PC-3 (cell line): ENCODE measurements at regions not wholly inside any gene's neighbourhood (a gene's known extent, or its start where the extent isn't known, plus 50 kb on each side); places are given as distances from the start of the nearest gene placed in this dataset.

Experiments used
- ATAC-seq: fragments of 200-7000 bp; cut with Tn5 transposase; 2 replicates; pipeline ENCODE4 v1.9.1; 2020; ENCODE audit warnings: mild to moderate bottlenecking, moderate library complexity
- BruUV-seq: library from RNA; stranded (reverse); fragments of 400-500 nt; replicated peaks from 2 replicates; lab custom pipeline; 2021; lab: Mats Ljungman, UMichigan
- CTCF ChIA-PET: fragments of 300-600 bp; sonication (Branson Sonifier 250); formaldehyde crosslinking; loops from one replicate; lab custom pipeline; 2022; ENCODE audit warnings: antibody characterized with exemption; lab: Charles Lee
- POLR2A ChIA-PET: fragments of 300-600 bp; sonication (Branson Sonifier 250); formaldehyde crosslinking; loops from one replicate; lab custom pipeline; 2022; ENCODE audit warnings: antibody characterized with exemption; ENCODE audit not compliant: unreplicated experiment; lab: Charles Lee
- DNase-seq: peaks from one replicate; pipeline ENCODE4 v3.0.0-alpha.2; 2015
- H2AFZ ChIP-seq: fragments of 300-600 bp; sonication (generic); 2 replicates; pipeline ENCODE4 v1.6.0; 2016; ENCODE audit warnings: antibody characterized with exemption, low read length
- H3F3A ChIP-seq: fragments of 300-600 bp; sonication (generic); one replicate; pipeline ENCODE4 v1.6.0; 2017; ENCODE audit warnings: antibody characterized with exemption, low read length, control low read depth, mild to moderate bottlenecking; ENCODE audit not compliant: unreplicated experiment
- H3K27ac ChIP-seq: fragments of 300-600 bp; sonication (generic); 2 replicates; pipeline ENCODE4 v1.5.1; 2016; ENCODE audit warnings: mild to moderate bottlenecking, low read length
- H3K27me3 ChIP-seq: fragments of 300-600 bp; sonication (generic); 2 replicates; pipeline ENCODE4 v1.6.1; 2016; ENCODE audit warnings: low read length, mixed read lengths
- H3K36me3 ChIP-seq: fragments of 300-600 bp; sonication (generic); 2 replicates; pipeline ENCODE4 v1.6.1; 2016; ENCODE audit warnings: low read depth, mixed run types, low read length, mixed read lengths
- H3K4me1 ChIP-seq: fragments of 300-600 bp; sonication (generic); 2 replicates; pipeline ENCODE4 v1.5.1; 2016; ENCODE audit warnings: low read length; ENCODE audit not compliant: insufficient read depth
- H3K4me2 ChIP-seq: fragments of 300-600 bp; sonication (generic); 2 replicates; pipeline ENCODE4 v1.6.0; 2016; ENCODE audit warnings: low read length
- H3K4me3 ChIP-seq: fragments of 300-600 bp; sonication (generic); 2 replicates; pipeline ENCODE4 v1.5.1; 2016; ENCODE audit warnings: mild to moderate bottlenecking, low read length, mixed read lengths
- H3K79me2 ChIP-seq: fragments of 300-600 bp; sonication (generic); 2 replicates; pipeline ENCODE4 v1.6.1; 2017; ENCODE audit warnings: low read length, mixed read lengths
- H3K9ac ChIP-seq: fragments of 300-600 bp; sonication (generic); 2 replicates; pipeline ENCODE4 v1.6.0; 2016; ENCODE audit warnings: mild to moderate bottlenecking, low read length
- H3K9me2 ChIP-seq: fragments of 300-600 bp; sonication (generic); replicated peaks from 2 replicates; pipeline ENCODE4 v1.6.1; 2016; ENCODE audit warnings: mixed run types, low read length, mixed read lengths
- H3K9me3 ChIP-seq: fragments of 300-600 bp; sonication (generic); 2 replicates; pipeline ENCODE4 v1.6.1; 2016; ENCODE audit warnings: low read length, mixed read lengths
- H4K20me1 ChIP-seq: fragments of 300-600 bp; sonication (generic); 2 replicates; pipeline ENCODE4 v1.6.1; 2016; ENCODE audit warnings: low read length, mixed read lengths
- CTCF ChIP-seq: fragments of 300-600 bp; sonication (generic); conservative IDR thresholded peaks from 2 replicates; pipeline ENCODE4 v1.5.1; 2017; ENCODE audit warnings: antibody characterized with exemption, low read depth, mild to moderate bottlenecking, low read length
- EZH2 ChIP-seq: fragments of 300-600 bp; sonication (generic); IDR thresholded peaks from one replicate; pipeline ENCODE4 v1.6.1; 2017; ENCODE audit warnings: antibody characterized with exemption, mild to moderate bottlenecking, low read length; ENCODE audit not compliant: unreplicated experiment
- EZH2phosphoT487 ChIP-seq: fragments of 300-600 bp; sonication (generic); IDR thresholded peaks from 2 replicates; pipeline ENCODE4 v1.6.1; 2018; ENCODE audit warnings: mild to moderate bottlenecking, antibody characterized with exemption, low read length, borderline replicate concordance
- intact Hi-C: fragments of 100-400 bp; cut with micrococcal nuclease; formaldehyde crosslinking; loops from 2 replicates; pipeline ENCODE4 v1.9.0; 2023

- Histone ChIP-seq H4K20me1 (no peaks in the 10 kb centered on the region), H3K27me3 (no peaks in the 10 kb centered on the region), H3K9me2 (no peaks in the 10 kb centered on the region), H3K36me3 (no peaks in the 10 kb centered on the region), H3K27ac (peak overlapping the region; percentile 71), H3K9me3 (no peaks in the 10 kb centered on the region), H3F3A (no peaks in the 10 kb centered on the region), H3K4me1 (peaks cover 9% of the 10 kb centered on the region), H3K79me2 (no peaks in the 10 kb centered on the region), H3K4me3 (no peak overlapping the region), H3K4me2 (peak overlapping the region; percentile 22; the same call in 1 of the 2 replicates), H3K9ac (no peak overlapping the region), H2AFZ (no peak overlapping the region)
- ATAC-seq (peak; percentile 54), DNase-seq (peak; percentile 68)
- CTCF ChIA-PET = no interaction called here
- intact Hi-C loops = no loop called here
- POLR2A ChIA-PET = no interaction called here
- BruUV-seq = no TSS peak
- TF ChIP-seq CTCF = no peak
- TF ChIP-seq EZH2 = no peak
- no peak for TF ChIP-seq EZH2phosphoT487
These were observed 160.5 kb downstream of the TBX22 start for GRCh38 chrX:80174925-80175574.

- no peaks in the 10 kb centered on the region for H3K79me2 ChIP-seq
- ATAC-seq = no peak
- H3K27me3 ChIP-seq = no peaks in the 10 kb centered on the region
- H3K4me1 ChIP-seq = no peaks in the 10 kb centered on the region
- DNase-seq = peak; percentile 27
- intact Hi-C loops = no loop called here
- CTCF ChIA-PET = no interaction called here
- TF ChIP-seq EZH2phosphoT487 (no peak), CTCF (peak; percentile 55)
- H3K4me2 ChIP-seq = no peak overlapping the region
- POLR2A ChIA-PET = no interaction called here
- no peak overlapping the region for H3K27ac ChIP-seq
- H2AFZ ChIP-seq = no peak overlapping the region
- no peaks in the 10 kb centered on the region for H3K9me2 ChIP-seq
- no peaks in the 10 kb centered on the region for H3K36me3 ChIP-seq
- no peaks in the 10 kb centered on the region for H3K9me3 ChIP-seq
- H3K4me3 ChIP-seq = no peak overlapping the region
- no TSS peak for BruUV-seq
- H4K20me1 ChIP-seq = no peaks in the 10 kb centered on the region
- H3K9ac ChIP-seq = no peak overlapping the region
- H3F3A ChIP-seq = no peaks in the 10 kb centered on the region
These were observed 166.5 kb downstream of the TBX22 start for GRCh38 chrX:80181079-80181478.

GRCh38 chrX:80184854-80185253, 170.3 kb downstream of the TBX22 start:
- ATAC-seq (no peak; the same call in 1 of the 2 replicates), DNase-seq (no peak)
- Histone ChIP-seq H3K9me3 (no peaks in the 10 kb centered on the region), H3K4me2 (no peak overlapping the region), H3K9me2 (no peaks in the 10 kb centered on the region), H3K27ac (no peak overlapping the region), H4K20me1 (no peaks in the 10 kb centered on the region), H3K4me1 (no peaks in the 10 kb centered on the region), H3K36me3 (no peaks in the 10 kb centered on the region), H2AFZ (no peak overlapping the region), H3K79me2 (no peaks in the 10 kb centered on the region), H3F3A (no peaks in the 10 kb centered on the region), H3K27me3 (no peaks in the 10 kb centered on the region), H3K4me3 (no peak overlapping the region), H3K9ac (no peak overlapping the region)
- TF ChIP-seq CTCF = peak; percentile 13; the same call in 1 of the 2 replicates
- TF ChIP-seq EZH2phosphoT487 = no peak
- no peak for TF ChIP-seq EZH2
- no TSS peak for BruUV-seq
- intact Hi-C loops = no loop called here
- CTCF ChIA-PET = no interaction called here
- POLR2A ChIA-PET = no interaction called here
